PC-9 (cell line): ENCODE measurements at regions not wholly inside any gene's neighbourhood (a gene's known extent, or its start where the extent isn't known, plus 50 kb on each side); places are given as distances from the start of the nearest gene placed in this dataset.
"Not testable (repeated sequence)": the region's sequence is repeated elsewhere in the genome, so short reads cannot be mapped to it uniquely, and the experiment has no call there.

Experiments used
- BruUV-seq: library from RNA; stranded (reverse); fragments of 400-500 nt; replicated peaks from 2 replicates; lab custom pipeline; 2021; lab: Mats Ljungman, UMichigan
- CTCF ChIA-PET: fragments of 300-600 bp; sonication (Branson Sonifier 250); formaldehyde crosslinking; loops from one replicate; lab custom pipeline; 2022; ENCODE audit warnings: antibody characterized with exemption; lab: Charles Lee
- POLR2A ChIA-PET: fragments of 300-600 bp; sonication (Branson Sonifier 250); formaldehyde crosslinking; loops from one replicate; lab custom pipeline; 2022; ENCODE audit warnings: antibody characterized with exemption; ENCODE audit not compliant: unreplicated experiment; lab: Charles Lee
- DNase-seq, 2 experiments: peaks; one replicate each; pipeline versions ENCODE4 v3.0.0 to v3.0.0-alpha.2; 2015 to 2022; ENCODE audit warnings: mixed read lengths in 1 of 2
- H2AFZ ChIP-seq: fragments of 200-600 bp; sonication (generic); 2 replicates; pipeline ENCODE4 v1.8.1; 2017; ENCODE audit warnings: antibody characterized with exemption
- H3F3A ChIP-seq: fragments of 200-600 bp; sonication (generic); 2 replicates; pipeline ENCODE4 v1.8.1; 2017; ENCODE audit warnings: antibody characterized with exemption, mild to moderate bottlenecking, low read depth; ENCODE audit not compliant: insufficient read depth
- H3K27ac ChIP-seq: fragments of 200-600 bp; sonication (generic); 2 replicates; pipeline ENCODE4 v1.6.1; 2016; ENCODE audit warnings: mixed run types
- H3K27me3 ChIP-seq: fragments of 200-600 bp; sonication (generic); 2 replicates; pipeline ENCODE4 v1.6.1; 2016; ENCODE audit warnings: low read depth, mixed run types; ENCODE audit not compliant: insufficient read depth
- H3K36me3 ChIP-seq: fragments of 200-600 bp; sonication (generic); 2 replicates; pipeline ENCODE4 v1.6.1; 2016; ENCODE audit warnings: low read depth, mixed run types
- H3K4me1 ChIP-seq: fragments of 200-600 bp; sonication (generic); replicated peaks from 2 replicates; pipeline ENCODE4 v1.6.1; 2016; ENCODE audit warnings: mixed run types; ENCODE audit not compliant: insufficient read depth
- H3K4me2 ChIP-seq: fragments of 200-600 bp; sonication (generic); 2 replicates; pipeline ENCODE4 v1.6.1; 2017; ENCODE audit warnings: mixed run types
- H3K4me3 ChIP-seq: fragments of 200-600 bp; sonication (generic); 2 replicates; pipeline ENCODE4 v1.6.1; 2016; ENCODE audit warnings: mixed run types
- H3K79me2 ChIP-seq: fragments of 200-600 bp; sonication (generic); 2 replicates; pipeline ENCODE4 v1.6.1; 2017; ENCODE audit warnings: low read depth, mixed run types
- H3K9me2 ChIP-seq: fragments of 200-600 bp; sonication (generic); 2 replicates; pipeline ENCODE4 v1.8.1; 2017; ENCODE audit warnings: mild to moderate bottlenecking; ENCODE audit not compliant: insufficient read depth
- H3K9me3 ChIP-seq: fragments of 200-600 bp; sonication (generic); 2 replicates; pipeline ENCODE4 v1.8.1; 2016; ENCODE audit warnings: low read depth; ENCODE audit not compliant: insufficient read depth
- H4K20me1 ChIP-seq: fragments of 200-600 bp; sonication (generic); 2 replicates; pipeline ENCODE4 v1.8.1; 2017; ENCODE audit not compliant: insufficient read depth
- CTCF ChIP-seq: fragments of 200-600 bp; sonication (generic); conservative IDR thresholded peaks from 2 replicates; pipeline ENCODE4 v1.6.1; 2017; ENCODE audit warnings: mixed run types, antibody characterized with exemption, mild to moderate bottlenecking, moderate library complexity
- EZH2 ChIP-seq: fragments of 200-600 bp; sonication (generic); IDR thresholded peaks from 2 replicates; pipeline ENCODE4 v1.8.0; 2017; ENCODE audit warnings: antibody characterized with exemption, low read depth
- intact Hi-C: fragments of 100-400 bp; cut with micrococcal nuclease; formaldehyde crosslinking; loops from one replicate; pipeline ENCODE4 v1.10.0; 2022; ENCODE audit not compliant: unreplicated experiment

- intact Hi-C loops: no loop called here
These were observed 91.7 kb upstream of the ASB18 start for GRCh38 chr2:236355911-236356310.

GRCh38 chr2:236356321-236356720 is 92.1 kb upstream of the ASB18 start:
- H2AFZ ChIP-seq, H3K79me2 ChIP-seq, H3K4me2 ChIP-seq, CTCF ChIA-PET, H4K20me1 ChIP-seq, H3F3A ChIP-seq, H3K4me1 ChIP-seq, BruUV-seq, H3K9me3 ChIP-seq, H3K27ac ChIP-seq, intact Hi-C loops, H3K9me2 ChIP-seq, H3K36me3 ChIP-seq, H3K4me3 ChIP-seq, DNase-seq: not testable (repeated sequence)
- H3K27me3 ChIP-seq: peaks cover 18% of the 10 kb centered on the region; the same call in 1 of the 2 replicates
- POLR2A ChIA-PET: interaction anchor here (0.6 kb wide), 1 partner anchor 153 kb away, joined by 3 read pairs; no protein-coding TSS in a partner anchor

More at GRCh38 chr2:236355911-236356310, 91.7 kb upstream of the ASB18 start:
- Histone ChIP-seq H3K4me2 (no peak overlapping the region), H4K20me1 (no peaks in the 10 kb centered on the region), H3K27me3 (peaks cover 20% of the 10 kb centered on the region; the same call in 1 of the 2 replicates), H3K27ac (no peak overlapping the region), H3K36me3 (no peaks in the 10 kb centered on the region), H3K79me2 (no peaks in the 10 kb centered on the region), H3K9me2 (no peaks in the 10 kb centered on the region), H3F3A (peaks cover 5% of the 10 kb centered on the region), H3K9me3 (no peaks in the 10 kb centered on the region), H3K4me1 (no peaks in the 10 kb centered on the region), H3K4me3 (no peak overlapping the region), H2AFZ (no peak overlapping the region)
- no peak for TF ChIP-seq CTCF
- no peak for TF ChIP-seq EZH2
- no peak for DNase-seq
- BruUV-seq: no TSS peak
- ChIA-PET POLR2A (interaction anchor here (0.6 kb wide), 1 partner anchor 152 kb away, joined by 3 read pairs; no protein-coding TSS in a partner anchor), CTCF (no interaction called here)

GRCh38 chr2:236358482-236358881 is 94.3 kb upstream of the ASB18 start:
- POLR2A ChIA-PET, intact Hi-C loops, H3K9me2 ChIP-seq: not testable (repeated sequence)

GRCh38 chr2:236359426-236360045 is 95.3 kb upstream of the ASB18 start:
- Histone ChIP-seq H3K4me3 (no peak overlapping the region), H3K4me1 (no peaks in the 10 kb centered on the region), H3K27ac (no peak overlapping the region), H3K36me3 (no peaks in the 10 kb centered on the region), H3F3A (peaks cover 5% of the 10 kb centered on the region), H3K9me2 (no peaks in the 10 kb centered on the region), H4K20me1 (no peaks in the 10 kb centered on the region), H3K27me3 (peaks cover 20% of the 10 kb centered on the region), H3K9me3 (no peaks in the 10 kb centered on the region), H3K4me2 (no peak overlapping the region), H2AFZ (no peak overlapping the region), H3K79me2 (no peaks in the 10 kb centered on the region)
- ChIA-PET POLR2A (interaction anchor here (0.8 kb wide), 1 partner anchor 387 kb away, joined by 6 read pairs; no protein-coding TSS in a partner anchor), CTCF (no interaction called here)
- BruUV-seq: no TSS peak
- no peak for TF ChIP-seq CTCF
- no peak for TF ChIP-seq EZH2
- intact Hi-C loops: no loop called here
- DNase-seq: no peak

More at GRCh38 chr2:236358482-236358881, 94.3 kb upstream of the ASB18 start:
- H4K20me1 ChIP-seq, BruUV-seq, H3K4me2 ChIP-seq, H3K4me3 ChIP-seq, H3K9me3 ChIP-seq, H3K4me1 ChIP-seq, H2AFZ ChIP-seq, H3F3A ChIP-seq, CTCF ChIA-PET, H3K27ac ChIP-seq, H3K27me3 ChIP-seq, DNase-seq, H3K36me3 ChIP-seq, H3K79me2 ChIP-seq: not testable (repeated sequence)
